LNCAP (cell line): ENCODE measurements at regions not wholly inside any gene's neighbourhood (a gene's known extent, or its start where the extent isn't known, plus 50 kb on each side); places are given as distances from the start of the nearest gene placed in this dataset.

ENCODE experiments used
- TF ChIP-seq, protein P1 (sequence below): fragments of 450-650 bp; IDR thresholded peaks from 2 replicates; pipeline ENCODE4 v1.5.1; 2017; ENCODE audit warnings: mild to moderate bottlenecking

DNA sequence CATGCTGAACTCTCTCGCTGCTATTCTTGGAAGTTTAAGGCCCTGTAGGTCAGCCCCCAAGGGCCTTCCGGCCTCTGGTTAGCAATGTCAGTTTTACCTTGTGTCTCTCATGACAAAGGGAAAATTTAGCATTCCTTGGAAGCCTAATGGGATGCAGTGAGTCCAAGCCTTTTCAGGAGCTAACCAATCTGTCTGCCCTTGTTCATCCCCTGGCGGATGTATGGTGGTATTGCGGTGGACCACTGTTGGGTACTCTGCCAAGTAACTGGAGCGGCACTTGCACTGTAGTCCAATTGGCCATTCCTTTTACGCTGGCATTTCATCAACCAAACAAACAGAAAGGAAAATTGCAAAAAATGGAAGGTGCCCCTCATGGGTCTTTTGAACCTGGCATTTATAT is 318.4 kb upstream of the NMUR2 start:
- TF ChIP-seq, protein P1, sequence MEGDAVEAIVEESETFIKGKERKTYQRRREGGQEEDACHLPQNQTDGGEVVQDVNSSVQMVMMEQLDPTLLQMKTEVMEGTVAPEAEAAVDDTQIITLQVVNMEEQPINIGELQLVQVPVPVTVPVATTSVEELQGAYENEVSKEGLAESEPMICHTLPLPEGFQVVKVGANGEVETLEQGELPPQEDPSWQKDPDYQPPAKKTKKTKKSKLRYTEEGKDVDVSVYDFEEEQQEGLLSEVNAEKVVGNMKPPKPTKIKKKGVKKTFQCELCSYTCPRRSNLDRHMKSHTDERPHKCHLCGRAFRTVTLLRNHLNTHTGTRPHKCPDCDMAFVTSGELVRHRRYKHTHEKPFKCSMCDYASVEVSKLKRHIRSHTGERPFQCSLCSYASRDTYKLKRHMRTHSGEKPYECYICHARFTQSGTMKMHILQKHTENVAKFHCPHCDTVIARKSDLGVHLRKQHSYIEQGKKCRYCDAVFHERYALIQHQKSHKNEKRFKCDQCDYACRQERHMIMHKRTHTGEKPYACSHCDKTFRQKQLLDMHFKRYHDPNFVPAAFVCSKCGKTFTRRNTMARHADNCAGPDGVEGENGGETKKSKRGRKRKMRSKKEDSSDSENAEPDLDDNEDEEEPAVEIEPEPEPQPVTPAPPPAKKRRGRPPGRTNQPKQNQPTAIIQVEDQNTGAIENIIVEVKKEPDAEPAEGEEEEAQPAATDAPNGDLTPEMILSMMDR = no peak

DNA sequence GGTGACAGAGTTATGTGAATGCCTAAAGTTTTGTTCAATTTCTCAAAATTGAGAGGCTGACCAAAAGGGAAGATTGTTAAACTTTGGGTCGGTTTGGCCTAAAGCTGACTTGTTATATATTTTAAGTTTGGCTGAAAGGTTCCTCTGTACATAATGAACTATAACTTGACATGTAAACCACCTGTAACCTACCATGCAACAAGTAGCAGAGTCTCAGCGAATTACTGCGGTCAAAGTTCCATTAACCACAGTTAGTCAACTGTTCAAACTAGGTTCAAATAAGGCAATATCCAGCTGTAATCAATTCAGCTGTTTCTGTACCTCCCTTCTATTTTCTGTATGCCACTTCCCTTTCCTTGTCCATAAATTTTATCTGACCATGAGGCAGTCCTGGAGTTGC is 325.1 kb upstream of the NMUR2 start:
- TF ChIP-seq, protein P1 = no peak

DNA sequence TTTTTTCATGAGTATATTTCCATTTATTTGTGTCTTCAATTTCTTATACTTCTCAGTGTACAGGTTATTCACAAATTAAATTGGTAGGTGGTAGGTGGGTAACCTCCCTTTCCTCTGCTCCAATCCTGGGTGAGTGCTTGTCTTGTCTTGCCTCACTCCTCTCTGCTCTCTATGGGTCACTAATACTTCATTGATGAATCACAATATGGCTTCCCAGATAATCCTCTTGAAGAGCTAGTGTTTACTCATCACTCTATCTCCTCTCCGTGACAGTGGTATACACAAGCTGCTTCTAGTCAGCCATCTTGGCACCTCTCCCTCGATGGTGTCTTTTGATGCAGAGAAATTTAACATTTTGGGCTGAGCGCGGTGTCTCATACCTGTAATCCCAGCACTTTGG is 331.8 kb upstream of the NMUR2 start:
- TF ChIP-seq, protein P1 = no peak

DNA sequence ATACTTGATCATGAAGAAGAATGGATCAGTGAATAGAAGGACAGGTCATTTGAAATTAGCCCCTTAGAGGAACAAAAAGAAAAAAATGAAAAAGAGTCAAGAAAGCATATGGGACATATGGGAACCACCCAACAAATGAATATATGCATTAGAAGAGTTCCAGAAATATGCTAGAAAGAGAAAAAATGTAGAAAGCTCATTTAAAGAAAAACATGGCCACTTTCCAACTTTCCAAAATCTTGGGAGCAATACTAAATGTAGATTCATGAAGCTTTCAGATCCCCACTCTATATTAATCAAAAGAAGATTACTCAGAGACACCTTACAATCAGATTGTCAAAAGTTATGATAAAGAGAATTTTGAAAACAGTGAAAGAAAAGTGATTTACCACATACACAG is 334.8 kb upstream of the NMUR2 start:
- TF ChIP-seq, protein P1 = no peak

DNA sequence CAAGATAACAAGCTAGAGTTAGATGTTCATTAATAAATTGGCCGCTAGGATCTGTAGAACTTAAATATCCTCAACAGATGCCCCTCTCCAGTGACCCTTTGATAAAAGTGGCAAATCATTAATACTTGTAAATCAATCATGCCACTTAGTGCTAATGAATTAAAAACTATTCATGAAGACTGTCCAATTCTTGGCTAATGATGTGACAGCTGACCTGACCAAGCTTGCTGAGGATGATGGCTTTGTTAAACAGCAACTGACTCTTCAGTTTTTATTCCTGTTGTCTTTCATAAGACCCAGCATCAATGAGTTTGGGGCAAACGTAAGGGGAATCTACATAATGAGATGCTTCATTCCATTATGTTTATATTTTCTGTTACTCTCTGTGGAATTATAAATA is 396.8 kb upstream of the NMUR2 start:
- TF ChIP-seq, protein P1 = no peak

DNA sequence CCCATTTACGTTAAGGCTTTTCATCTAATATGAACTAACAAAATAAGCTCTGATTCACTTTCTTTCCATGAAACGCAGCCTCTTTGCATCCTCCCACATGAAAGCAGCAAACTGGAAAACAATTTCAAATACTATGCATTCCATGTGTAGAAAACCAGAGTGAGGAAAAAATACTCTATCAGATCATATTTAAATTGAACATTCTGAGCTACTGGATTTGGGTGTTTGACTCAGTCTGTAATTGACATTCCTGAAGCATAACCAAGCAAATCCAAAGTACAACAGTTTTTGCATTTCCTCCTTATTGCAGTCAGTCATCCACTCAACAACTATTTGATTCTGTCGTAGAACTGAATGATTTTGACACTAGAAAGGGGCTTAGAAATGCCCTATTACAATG is 399.1 kb upstream of the NMUR2 start:
- TF ChIP-seq, protein P1 = no peak

DNA sequence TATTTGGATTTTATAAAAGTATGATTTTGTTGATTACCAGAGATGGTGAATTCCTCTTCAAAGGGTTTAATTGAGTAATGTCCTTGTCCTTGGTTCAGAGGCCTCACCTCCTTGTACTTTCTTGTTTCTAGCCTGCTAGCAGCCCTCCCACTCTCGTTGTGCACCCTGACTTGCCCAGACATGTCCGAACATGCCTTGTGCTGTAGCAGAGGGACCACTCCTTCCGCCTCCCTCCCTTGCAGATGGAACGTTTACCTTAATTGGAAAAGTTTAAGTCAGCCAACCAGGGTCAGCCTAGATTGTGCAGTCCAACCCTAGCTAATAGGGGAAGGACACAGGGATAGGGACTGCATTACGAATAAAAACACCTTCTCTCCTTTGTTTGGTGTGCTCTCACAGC is 406.9 kb upstream of the NMUR2 start:
- TF ChIP-seq, protein P1 = no peak

DNA sequence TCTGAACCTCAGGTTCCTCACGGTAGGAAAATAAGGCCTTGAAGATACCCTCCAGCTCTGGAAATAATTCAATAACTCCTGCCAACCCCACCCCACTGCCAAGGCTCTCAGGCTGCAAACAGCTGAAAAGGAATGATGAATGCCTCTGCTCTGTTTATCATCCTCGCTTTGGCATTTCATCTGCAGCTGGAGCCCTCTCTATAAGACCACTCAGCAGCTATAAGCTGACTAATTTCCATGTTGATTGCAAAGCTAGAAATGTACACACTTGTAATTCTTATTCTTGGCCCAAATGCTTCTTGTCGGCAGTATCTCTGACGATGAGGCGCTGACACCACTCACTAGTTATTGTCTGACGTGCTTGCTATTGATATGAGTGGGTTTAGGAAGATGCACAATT is 408.4 kb upstream of the NMUR2 start:
- TF ChIP-seq, protein P1 = no peak
